Prostate gland (tissue), 2 donors: ENCODE measurements at regions not wholly inside any gene's neighbourhood (a gene's known extent, or its start where the extent isn't known, plus 50 kb on each side); places are given as distances from the start of the nearest gene placed in this dataset.

ENCODE experiments used
- DNase-seq: peaks from one replicate; pipeline ENCODE4 v3.0.0-alpha.2; 2019; ENCODE audit warnings: low spot score
- H3K27ac ChIP-seq, 2 donors: fragments of 200-600 bp; sonication (generic); 2 replicates each; pipeline ENCODE4 v1.5.1; 2017 to 2019
- H3K27me3 ChIP-seq: fragments of 200-600 bp; sonication (generic); replicated peaks from 2 replicates; pipeline ENCODE4 v1.5.1; 2019; ENCODE audit not compliant: insufficient read depth
- H3K36me3 ChIP-seq, 2 donors: fragments of 200-600 bp; sonication (generic); 1 replicate in 1 of 2; 2 replicates in 1 of 2; pipeline versions ENCODE4 v1.5.1 to v1.8.1; 2017 to 2019
- H3K4me1 ChIP-seq: fragments of 200-600 bp; sonication (generic); replicated peaks from 2 replicates; pipeline ENCODE4 v1.5.1; 2019
- H3K4me3 ChIP-seq, 2 donors: fragments of 200-600 bp; sonication (generic); 2 replicates each; pipeline ENCODE4 v1.5.1; 2017 to 2019
- H3K9me3 ChIP-seq: fragments of 200-600 bp; sonication (generic); 2 replicates; pipeline ENCODE4 v1.5.1; 2017
- CTCF ChIP-seq, 4 experiments: fragments of 200-600 bp in 2 of 4; fragments of 450-650 bp in 2 of 4; sonication (generic) in 2 of 4; IDR thresholded peaks; 1 replicate in 3 of 4; 2 replicates in 1 of 4; pipeline ENCODE4 v1.5.1; 2016 to 2019; ENCODE audit warnings: antibody characterized with exemption in 4 of 4, mild to moderate bottlenecking in 2 of 4, moderate library complexity in 2 of 4
- POLR2A ChIP-seq: fragments of 450-650 bp; IDR thresholded peaks from one replicate; pipeline ENCODE4 v1.6.1; 2016; ENCODE audit warnings: antibody characterized with exemption, mild to moderate bottlenecking
- POLR2AphosphoS5 ChIP-seq: sonication (generic); formaldehyde crosslinking; IDR thresholded peaks from one replicate; pipeline ENCODE4 v1.6.1; 2017; ENCODE audit warnings: antibody characterized with exemption
- WGBS: methylation state at CpG from one replicate; pipeline ENCODE4 v1.1.5; 2018; 5-methylcytosine and 5-hydroxymethylcytosine counted together
- intact Hi-C: fragments of 100-400 bp; cut with DNase I; formaldehyde crosslinking; loops from one replicate; pipeline ENCODE4 v1.14.2; 2022

- 90% methylated on average over 8 of the region's 8 CpGs for WGBS
Measured at GRCh38 chr1:88088481-88088880, 595.6 kb upstream of the PKN2 start.

GRCh38 chr1:88089961-88090360 is 594.1 kb upstream of the PKN2 start:
- Histone ChIP-seq H3K4me1 (no peaks in the 10 kb centered on the region), H3K27me3 (no peaks in the 10 kb centered on the region), H3K27ac (no peak overlapping the region), H3K36me3 (no peaks in the 10 kb centered on the region), H3K9me3 (no peaks in the 10 kb centered on the region), H3K4me3 (no peak overlapping the region)
- no peak for DNase-seq
- TF ChIP-seq POLR2A: no peak
- no peak for TF ChIP-seq POLR2AphosphoS5
- no peak for TF ChIP-seq CTCF (IDR thresholded peaks at IDR 0.05)
- intact Hi-C loops: no loop called here
- WGBS: 0% methylated on average over 1 of the region's 1 CpG

More at GRCh38 chr1:88088481-88088880, 595.6 kb upstream of the PKN2 start:
- Histone ChIP-seq H3K36me3 (no peaks in the 10 kb centered on the region), H3K27ac (no peak overlapping the region), H3K27me3 (no peaks in the 10 kb centered on the region), H3K4me3 (no peak overlapping the region), H3K9me3 (no peaks in the 10 kb centered on the region), H3K4me1 (no peaks in the 10 kb centered on the region)
- no peak for TF ChIP-seq POLR2A
- DNase-seq: no peak
- intact Hi-C loops: no loop called here

- H3K27me3 ChIP-seq: no peaks in the 10 kb centered on the region
- no peak overlapping the region for H3K27ac ChIP-seq
- no peak for DNase-seq
- H3K36me3 ChIP-seq: no peaks in the 10 kb centered on the region
- no peak overlapping the region for H3K4me3 ChIP-seq
- no peaks in the 10 kb centered on the region for H3K4me1 ChIP-seq
- WGBS: 78% methylated on average over 3 of the region's 3 CpGs
- TF ChIP-seq CTCF (IDR thresholded peaks at IDR 0.05) (no peak), POLR2AphosphoS5 (no peak), POLR2A (no peak)
- intact Hi-C loops: no loop called here
- H3K9me3 ChIP-seq: no peaks in the 10 kb centered on the region
Measured at GRCh38 chr1:88098881-88099280, 585.2 kb upstream of the PKN2 start.

GRCh38 chr1:88101041-88101440 is 583.0 kb upstream of the PKN2 start:
- Histone ChIP-seq H3K36me3 (no peaks in the 10 kb centered on the region), H3K4me3 (no peak overlapping the region), H3K4me1 (no peaks in the 10 kb centered on the region), H3K27ac (no peak overlapping the region), H3K9me3 (no peaks in the 10 kb centered on the region), H3K27me3 (no peaks in the 10 kb centered on the region)
- intact Hi-C loops: no loop called here
- no peak for TF ChIP-seq POLR2AphosphoS5
- TF ChIP-seq POLR2A: no peak
- TF ChIP-seq CTCF (IDR thresholded peaks at IDR 0.05): no peak
- WGBS: 94% methylated on average over 1 of the region's 1 CpG
- DNase-seq: no peak

GRCh38 chr1:88104236-88104635 is 579.8 kb upstream of the PKN2 start:
- TF ChIP-seq POLR2AphosphoS5 (no peak), POLR2A (no peak), CTCF (IDR thresholded peaks at IDR 0.05) (no peak)
- no peak for DNase-seq
- 14% methylated on average over 1 of the region's 1 CpG for WGBS
- no peaks in the 10 kb centered on the region for H3K4me1 ChIP-seq
- intact Hi-C loops: no loop called here
- no peaks in the 10 kb centered on the region for H3K9me3 ChIP-seq
- no peaks in the 10 kb centered on the region for H3K36me3 ChIP-seq
- no peak overlapping the region for H3K4me3 ChIP-seq
- no peak overlapping the region for H3K27ac ChIP-seq
- no peaks in the 10 kb centered on the region for H3K27me3 ChIP-seq
